Left colon (tissue), 2 donors: ENCODE measurements at regions not wholly inside any gene's neighbourhood (a gene's known extent, or its start where the extent isn't known, plus 50 kb on each side); places are given as distances from the start of the nearest gene placed in this dataset.

ENCODE experiments used
- ATAC-seq: fragments of 200-7000 bp; cut with Tn5 transposase; one replicate; pipeline ENCODE4 v1.9.1; 2020; ENCODE audit warnings: mild to moderate bottlenecking, moderate library complexity
- DNase-seq, 2 donors: peaks; one replicate each; pipeline ENCODE4 v3.0.0-alpha.2; 2020
- intact Hi-C, 2 donors: fragments of 100-400 bp; cut with DNase I in 1 of 2; cut with micrococcal nuclease in 1 of 2; formaldehyde crosslinking; loops; one replicate each; pipeline versions ENCODE4 v1.11.2 to v1.14.0; 2022; cut with DNase I, micrococcal nuclease
- donor health status: DM: no; HTN: no; CAD: no.
- donor health status: DM: yes; HTN: yes; CAD: no.

GRCh38 chr2:23298551-23298950 lies 86.4 kb upstream of the KLHL29 start:
- ATAC-seq (no peak), DNase-seq (no peak)
- intact Hi-C loops, result no loop called here

DNA sequence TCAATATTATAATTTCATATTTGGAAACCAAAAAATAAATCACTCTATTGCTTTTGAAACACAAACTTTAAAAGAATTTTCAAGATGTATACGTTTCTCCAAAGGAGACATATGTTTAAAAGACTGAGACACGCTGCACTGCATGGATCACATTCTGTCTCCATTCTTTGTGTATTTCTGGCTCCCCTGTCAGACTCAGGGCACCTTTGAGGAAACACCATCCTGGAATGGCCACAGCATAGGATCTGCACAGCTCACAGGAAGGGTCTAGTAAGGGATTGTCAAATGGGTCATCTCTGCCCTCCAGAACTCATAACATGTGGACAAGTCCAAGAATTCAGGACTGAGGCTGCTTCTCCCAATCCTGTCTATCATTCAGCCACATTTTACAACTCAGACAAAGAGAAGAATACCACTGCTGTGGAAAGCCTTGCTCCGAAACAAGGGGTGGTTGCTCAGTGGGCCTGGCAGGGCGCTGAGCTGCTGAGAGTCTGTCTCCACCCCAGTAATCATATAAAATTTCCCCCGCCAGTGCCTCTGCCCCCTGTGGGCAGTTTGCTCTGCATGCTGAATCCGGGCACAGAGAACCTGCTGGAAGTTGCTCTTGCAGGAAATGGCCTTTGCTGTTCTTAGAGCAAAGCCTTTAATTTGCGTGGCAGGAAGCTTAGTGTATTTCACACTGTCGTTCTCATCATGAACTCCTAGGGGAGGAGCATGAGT lies 85.3 kb upstream of the KLHL29 start:
- ATAC-seq (no peak), DNase-seq (no peak)
- intact Hi-C loops, result no loop called here

GRCh38 chr2:23301136-23301535 lies 83.8 kb upstream of the KLHL29 start:
- intact Hi-C loops, result no loop called here
- no peak for ATAC-seq

DNA sequence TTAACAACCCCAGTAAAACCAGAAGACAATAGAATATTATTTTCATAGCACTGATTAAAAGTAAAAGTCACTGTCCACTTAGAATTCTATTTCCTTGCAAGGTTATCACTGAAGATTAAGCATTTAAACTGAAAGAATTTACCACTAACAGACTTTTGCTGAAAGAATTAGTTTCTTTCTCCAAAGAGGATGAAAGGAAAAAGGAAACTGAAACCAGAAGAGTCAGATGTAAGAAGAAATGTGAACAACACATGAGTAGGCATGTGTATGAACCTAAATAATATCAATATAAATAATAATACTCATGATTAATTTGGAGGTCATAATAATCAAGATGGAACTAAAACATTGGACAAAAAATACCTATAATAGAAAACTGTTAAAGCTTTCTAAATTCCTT lies 82.4 kb upstream of the KLHL29 start:
- intact Hi-C loops, result no loop called here
- no peak for DNase-seq
- no peak for ATAC-seq

More at GRCh38 chr2:23301136-23301535, 83.8 kb upstream of the KLHL29 start:
- DNase-seq, result no peak

GRCh38 chr2:23306401-23306800 lies 78.6 kb upstream of the KLHL29 start:
- ATAC-seq, result no peak
- intact Hi-C loops, result no loop called here
- no peak for DNase-seq

DNA sequence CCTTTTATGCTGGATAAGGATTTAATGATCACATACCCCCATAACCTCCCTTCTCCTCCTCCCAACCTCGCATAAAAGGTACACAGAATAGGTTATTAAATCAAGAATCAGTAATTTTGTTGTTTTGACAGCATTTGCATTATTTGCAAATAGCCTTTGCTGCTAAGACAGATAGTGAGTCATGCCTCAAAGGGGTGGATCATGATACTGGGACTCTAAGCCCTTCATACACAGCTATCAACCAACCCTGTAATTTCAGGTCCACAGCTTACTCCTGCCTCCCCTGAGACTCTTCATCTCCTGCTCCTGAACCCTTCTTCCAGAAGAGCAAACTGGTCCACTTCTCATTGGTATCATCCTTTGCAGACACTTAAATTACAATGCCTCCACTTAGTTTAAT lies 73.8 kb upstream of the KLHL29 start:
- no peak for DNase-seq
- no peak for ATAC-seq
- intact Hi-C loops, result no loop called here

- ATAC-seq (no peak), DNase-seq (no peak)
- intact Hi-C loops, result no loop called here
Observed at GRCh38 chr2:23312996-23313606, 71.9 kb upstream of the KLHL29 start.

- ATAC-seq, result no peak
- DNase-seq, result no peak
- intact Hi-C loops, result no loop called here
Observed at GRCh38 chr2:23314687-23315086, 70.3 kb upstream of the KLHL29 start.

GRCh38 chr2:23320058-23320457 lies 64.9 kb upstream of the KLHL29 start:
- ATAC-seq, result no peak
- no peak for DNase-seq
- intact Hi-C loops, result no loop called here

- DNase-seq, result no peak
- intact Hi-C loops, result no loop called here
- no peak for ATAC-seq
Observed at GRCh38 chr2:23321751-23322150, 63.2 kb upstream of the KLHL29 start.

- ATAC-seq, result no peak
- no peak for DNase-seq
- intact Hi-C loops, result no loop called here
Observed at GRCh38 chr2:23322567-23323197, 62.3 kb upstream of the KLHL29 start.

DNA sequence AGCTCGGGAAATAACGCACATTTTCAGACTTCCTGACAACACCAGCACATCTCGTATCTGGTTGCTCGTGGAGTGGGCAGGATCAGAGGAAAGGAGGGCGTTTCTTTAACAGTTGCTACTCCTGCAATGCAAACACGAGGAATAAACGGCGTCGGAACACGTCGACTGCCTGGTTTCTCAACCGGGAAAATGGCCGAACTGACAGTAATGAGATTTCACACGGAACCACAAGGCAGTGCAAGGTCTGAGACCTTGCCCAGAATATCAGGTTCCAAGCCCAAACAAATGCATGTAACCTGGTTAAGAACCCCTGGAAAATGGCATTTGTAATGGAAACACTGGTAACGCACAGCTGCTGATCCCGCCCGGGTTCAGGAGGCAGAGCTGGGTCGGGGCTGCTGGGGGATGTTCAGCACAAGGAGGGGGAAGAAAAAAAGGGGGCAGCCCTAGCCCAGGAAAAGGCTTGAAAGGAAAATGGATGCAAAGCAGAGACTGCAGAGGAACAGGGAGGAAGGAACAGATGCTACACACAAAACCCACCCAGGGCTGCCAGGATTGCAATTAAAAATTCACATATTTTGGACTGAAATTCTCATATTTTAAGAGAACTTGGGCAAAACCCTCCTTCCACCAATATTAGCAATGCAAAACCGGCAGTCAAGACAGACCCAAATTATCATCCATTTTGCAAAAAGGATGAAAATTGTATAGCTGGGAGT lies 61.6 kb upstream of the KLHL29 start:
- no peak for ATAC-seq

GRCh38 chr2:23323917-23324680 lies 60.9 kb upstream of the KLHL29 start:
- intact Hi-C loops, result no loop called here
- DNase-seq (no peak), ATAC-seq (no peak)

More for the DNA sequence above, 61.6 kb upstream of the KLHL29 start:
- no peak for DNase-seq
- intact Hi-C loops, result no loop called here

GRCh38 chr2:23326330-23326729 lies 58.6 kb upstream of the KLHL29 start:
- intact Hi-C loops, result no loop called here
- ATAC-seq (no peak), DNase-seq (no peak)

- ATAC-seq (no peak), DNase-seq (no peak)
- intact Hi-C loops, result no loop called here
Observed at GRCh38 chr2:23327416-23327815, 57.6 kb upstream of the KLHL29 start.

GRCh38 chr2:23327887-23328286 lies 57.1 kb upstream of the KLHL29 start:
- intact Hi-C loops, result no loop called here
- no peak for ATAC-seq
- DNase-seq, result no peak

DNA sequence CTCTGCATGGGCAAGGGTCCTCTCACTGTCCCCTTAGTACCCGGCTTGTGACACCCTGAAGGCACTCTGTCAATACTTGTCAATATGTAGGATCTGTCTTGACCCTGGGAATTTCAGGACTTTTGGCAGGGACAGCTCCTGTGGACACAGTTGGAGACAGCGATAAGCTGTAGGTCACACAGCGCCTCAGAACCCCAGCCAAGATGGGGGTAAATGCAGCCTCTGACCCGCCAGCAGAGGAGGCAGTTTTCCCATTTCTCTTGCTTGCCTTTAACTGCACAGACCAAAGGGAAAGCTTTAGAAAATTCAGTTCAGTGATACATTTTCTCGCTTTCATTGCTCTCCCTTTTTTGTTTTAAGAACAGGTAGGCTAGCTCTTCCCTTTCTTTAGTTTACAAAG lies 54.8 kb upstream of the KLHL29 start:
- DNase-seq (no peak), ATAC-seq (no peak)
- intact Hi-C loops, result no loop called here
